Astrocyte (in vitro differentiated cells and primary cell): ENCODE measurements at regions not wholly inside any gene's neighbourhood (a gene's known extent, or its start where the extent isn't known, plus 50 kb on each side); places are given as distances from the start of the nearest gene placed in this dataset.

Experiments
- EZH2 ChIP-seq: IDR thresholded peaks from 2 replicates; pipeline ENCODE4 v1.6.1; 2012; ENCODE audit warnings: mild to moderate bottlenecking, low read length, inconsistent platforms; ENCODE audit not compliant: insufficient read depth
- TF ChIP-seq, protein P1 (sequence below): IDR thresholded peaks from 2 replicates; pipeline ENCODE4 v1.5.1; 2011; ENCODE audit warnings: low read depth, mild to moderate bottlenecking, inconsistent platforms, low read length, moderate library complexity; ENCODE audit not compliant: insufficient read depth

DNA sequence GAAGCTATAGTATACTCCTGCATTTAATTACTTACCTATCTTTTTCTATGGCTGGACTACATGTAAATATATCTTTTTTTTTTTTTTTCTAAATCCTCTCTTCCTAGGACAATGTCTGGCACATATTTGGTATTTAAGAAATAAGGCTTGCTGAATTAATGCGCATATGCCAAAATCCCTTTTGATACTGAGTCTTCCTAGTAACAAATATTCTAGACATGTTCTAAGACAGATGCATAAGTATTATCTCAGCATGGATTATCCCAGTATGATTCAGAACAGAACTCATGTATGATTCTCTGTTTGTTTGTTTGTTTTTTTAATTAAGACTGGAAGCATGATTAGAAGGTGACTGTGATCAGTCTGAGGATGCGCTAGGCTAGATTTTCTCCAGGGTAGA lies 249.8 kb upstream of the ZNF717 start:
- TF ChIP-seq, protein P1, sequence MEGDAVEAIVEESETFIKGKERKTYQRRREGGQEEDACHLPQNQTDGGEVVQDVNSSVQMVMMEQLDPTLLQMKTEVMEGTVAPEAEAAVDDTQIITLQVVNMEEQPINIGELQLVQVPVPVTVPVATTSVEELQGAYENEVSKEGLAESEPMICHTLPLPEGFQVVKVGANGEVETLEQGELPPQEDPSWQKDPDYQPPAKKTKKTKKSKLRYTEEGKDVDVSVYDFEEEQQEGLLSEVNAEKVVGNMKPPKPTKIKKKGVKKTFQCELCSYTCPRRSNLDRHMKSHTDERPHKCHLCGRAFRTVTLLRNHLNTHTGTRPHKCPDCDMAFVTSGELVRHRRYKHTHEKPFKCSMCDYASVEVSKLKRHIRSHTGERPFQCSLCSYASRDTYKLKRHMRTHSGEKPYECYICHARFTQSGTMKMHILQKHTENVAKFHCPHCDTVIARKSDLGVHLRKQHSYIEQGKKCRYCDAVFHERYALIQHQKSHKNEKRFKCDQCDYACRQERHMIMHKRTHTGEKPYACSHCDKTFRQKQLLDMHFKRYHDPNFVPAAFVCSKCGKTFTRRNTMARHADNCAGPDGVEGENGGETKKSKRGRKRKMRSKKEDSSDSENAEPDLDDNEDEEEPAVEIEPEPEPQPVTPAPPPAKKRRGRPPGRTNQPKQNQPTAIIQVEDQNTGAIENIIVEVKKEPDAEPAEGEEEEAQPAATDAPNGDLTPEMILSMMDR, result no peak
- no peak for TF ChIP-seq EZH2
